ENCODE measurements at regions not wholly inside any gene's neighbourhood (a gene's known extent, or its start where the extent isn't known, plus 50 kb on each side); places are given as distances from the start of the nearest gene placed in this dataset.

DNA sequence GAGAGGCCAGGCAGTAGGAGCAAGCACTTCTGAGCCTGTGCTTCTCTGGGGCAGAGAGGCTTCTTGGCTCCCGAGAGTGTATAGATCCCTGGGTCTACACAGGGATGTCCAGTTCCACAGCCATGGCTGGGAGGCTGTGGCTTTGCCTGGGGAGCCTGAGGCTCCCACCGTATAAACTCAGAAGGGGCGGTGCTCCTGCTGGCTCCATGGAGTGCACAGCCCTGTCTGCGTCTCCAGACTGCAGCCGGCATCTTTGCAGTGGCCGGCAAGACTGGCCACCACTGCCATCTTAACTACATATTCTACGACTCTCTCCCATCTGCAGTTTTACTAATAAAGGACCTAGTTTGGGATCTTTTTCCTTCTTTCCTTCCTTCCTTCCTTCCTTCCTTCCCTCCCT lies 1253.8 kb downstream of the C4orf33 start:
- no peak overlapping the region for H3K27ac ChIP-seq (ENCODE audit: low read length)
- H3K36me3 ChIP-seq (replicated peaks; ENCODE audit: low read depth, low read length): no peaks in the 10 kb centered on the region
- H3K4me1 ChIP-seq (ENCODE audit: low read length): peaks cover 9% of the 10 kb centered on the region
- H4K20me1 ChIP-seq (ENCODE audit: insufficient read depth, low read length): no peaks in the 10 kb centered on the region
- TF ChIP-seq EZH2phosphoT487 (IDR thresholded peaks at IDR 0.05; ENCODE audit: low read depth): no peak
- TF ChIP-seq, protein P1, sequence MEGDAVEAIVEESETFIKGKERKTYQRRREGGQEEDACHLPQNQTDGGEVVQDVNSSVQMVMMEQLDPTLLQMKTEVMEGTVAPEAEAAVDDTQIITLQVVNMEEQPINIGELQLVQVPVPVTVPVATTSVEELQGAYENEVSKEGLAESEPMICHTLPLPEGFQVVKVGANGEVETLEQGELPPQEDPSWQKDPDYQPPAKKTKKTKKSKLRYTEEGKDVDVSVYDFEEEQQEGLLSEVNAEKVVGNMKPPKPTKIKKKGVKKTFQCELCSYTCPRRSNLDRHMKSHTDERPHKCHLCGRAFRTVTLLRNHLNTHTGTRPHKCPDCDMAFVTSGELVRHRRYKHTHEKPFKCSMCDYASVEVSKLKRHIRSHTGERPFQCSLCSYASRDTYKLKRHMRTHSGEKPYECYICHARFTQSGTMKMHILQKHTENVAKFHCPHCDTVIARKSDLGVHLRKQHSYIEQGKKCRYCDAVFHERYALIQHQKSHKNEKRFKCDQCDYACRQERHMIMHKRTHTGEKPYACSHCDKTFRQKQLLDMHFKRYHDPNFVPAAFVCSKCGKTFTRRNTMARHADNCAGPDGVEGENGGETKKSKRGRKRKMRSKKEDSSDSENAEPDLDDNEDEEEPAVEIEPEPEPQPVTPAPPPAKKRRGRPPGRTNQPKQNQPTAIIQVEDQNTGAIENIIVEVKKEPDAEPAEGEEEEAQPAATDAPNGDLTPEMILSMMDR (IDR thresholded peaks at IDR 0.05; ENCODE audit: low read depth, low read length): no peak
- H3K4me3 ChIP-seq (ENCODE audit: low read length): no peak overlapping the region
- no peaks in the 10 kb centered on the region for H3K27me3 ChIP-seq (ENCODE audit: low read depth, low read length)
- no peak overlapping the region for H3K9ac ChIP-seq (ENCODE audit: low read length)
- no peak overlapping the region for H2AFZ ChIP-seq (ENCODE audit: low read depth, low read length)
- no peaks in the 10 kb centered on the region for H3K79me2 ChIP-seq (ENCODE audit: low read length)
- no peaks in the 10 kb centered on the region for H3K9me3 ChIP-seq (ENCODE audit: insufficient read depth, low read length)
- no peak overlapping the region for H3K4me2 ChIP-seq (ENCODE audit: low read length)

DNA sequence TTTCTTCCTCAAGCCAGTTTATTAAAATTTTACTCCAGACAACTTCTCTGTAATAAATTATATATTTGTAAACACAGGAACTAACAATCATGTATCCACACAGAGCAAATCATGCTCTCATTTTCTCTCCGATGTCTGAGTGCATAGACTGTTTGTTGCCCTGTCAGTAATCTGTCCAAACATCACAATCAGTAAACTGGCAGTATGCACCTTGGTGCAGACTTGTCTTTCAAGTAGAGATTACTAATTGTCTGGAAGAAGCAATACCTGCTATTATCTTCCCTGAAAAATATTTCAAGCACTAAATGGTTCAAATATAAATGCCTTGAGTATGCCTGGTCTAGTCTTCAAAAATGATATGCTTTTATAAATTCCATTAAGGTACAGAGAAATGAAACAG lies 1260.9 kb downstream of the C4orf33 start:
- H3K79me2 ChIP-seq (ENCODE audit: low read length): no peaks in the 10 kb centered on the region
- no peaks in the 10 kb centered on the region for H3K9me3 ChIP-seq (ENCODE audit: insufficient read depth, low read length)
- TF ChIP-seq, protein P1 (IDR thresholded peaks at IDR 0.05; ENCODE audit: low read depth, low read length): no peak
- no peak for TF ChIP-seq EZH2phosphoT487 (IDR thresholded peaks at IDR 0.05; ENCODE audit: low read depth)
- H3K9ac ChIP-seq (ENCODE audit: low read length): no peak overlapping the region
- no peak overlapping the region for H3K4me3 ChIP-seq (ENCODE audit: low read length)
- no peaks in the 10 kb centered on the region for H3K27me3 ChIP-seq (ENCODE audit: low read depth, low read length)
- H3K4me1 ChIP-seq (ENCODE audit: low read length): peaks cover 17% of the 10 kb centered on the region
- H3K27ac ChIP-seq (ENCODE audit: low read length): no peak overlapping the region
- no peaks in the 10 kb centered on the region for H4K20me1 ChIP-seq (ENCODE audit: insufficient read depth, low read length)
- no peak overlapping the region for H2AFZ ChIP-seq (ENCODE audit: low read depth, low read length)
- H3K4me2 ChIP-seq (ENCODE audit: low read length): no peak overlapping the region
- no peaks in the 10 kb centered on the region for H3K36me3 ChIP-seq (replicated peaks; ENCODE audit: low read depth, low read length)

DNA sequence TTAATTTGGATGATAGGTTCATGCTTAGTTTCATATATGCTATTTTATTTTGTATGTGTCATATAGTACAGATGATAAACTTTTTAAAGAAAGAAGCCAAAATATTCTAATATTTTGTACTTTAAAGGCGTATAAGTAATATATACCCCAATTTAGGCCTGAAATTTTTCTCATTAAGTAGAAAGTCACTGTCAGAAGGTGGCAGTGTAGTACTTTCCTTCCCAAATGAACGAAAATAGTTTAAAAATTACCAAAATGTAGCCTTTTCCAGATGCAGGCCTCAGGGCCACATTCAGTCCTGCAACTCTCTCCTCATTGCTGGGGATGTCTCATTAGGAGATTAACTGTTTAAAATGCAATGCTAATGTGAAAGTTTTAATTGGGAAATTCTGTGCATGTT lies 1263.6 kb downstream of the C4orf33 start:
- Histone ChIP-seq H3K79me2 (ENCODE audit: low read length) (no peaks in the 10 kb centered on the region), H3K36me3 (replicated peaks; ENCODE audit: low read depth, low read length) (no peaks in the 10 kb centered on the region), H3K4me3 (ENCODE audit: low read length) (no peak overlapping the region), H3K27me3 (ENCODE audit: low read depth, low read length) (no peaks in the 10 kb centered on the region), H3K9ac (ENCODE audit: low read length) (no peak overlapping the region), H4K20me1 (ENCODE audit: insufficient read depth, low read length) (no peaks in the 10 kb centered on the region), H2AFZ (ENCODE audit: low read depth, low read length) (no peak overlapping the region; the same call in 1 of the 2 replicates), H3K9me3 (ENCODE audit: insufficient read depth, low read length) (no peaks in the 10 kb centered on the region), H3K4me1 (ENCODE audit: low read length) (peaks cover 20% of the 10 kb centered on the region), H3K27ac (ENCODE audit: low read length) (no peak overlapping the region), H3K4me2 (ENCODE audit: low read length) (no peak overlapping the region)
- TF ChIP-seq, protein P1 (IDR thresholded peaks at IDR 0.05; ENCODE audit: low read depth, low read length): peak; percentile 68
- TF ChIP-seq EZH2phosphoT487 (IDR thresholded peaks at IDR 0.05; ENCODE audit: low read depth): no peak

DNA sequence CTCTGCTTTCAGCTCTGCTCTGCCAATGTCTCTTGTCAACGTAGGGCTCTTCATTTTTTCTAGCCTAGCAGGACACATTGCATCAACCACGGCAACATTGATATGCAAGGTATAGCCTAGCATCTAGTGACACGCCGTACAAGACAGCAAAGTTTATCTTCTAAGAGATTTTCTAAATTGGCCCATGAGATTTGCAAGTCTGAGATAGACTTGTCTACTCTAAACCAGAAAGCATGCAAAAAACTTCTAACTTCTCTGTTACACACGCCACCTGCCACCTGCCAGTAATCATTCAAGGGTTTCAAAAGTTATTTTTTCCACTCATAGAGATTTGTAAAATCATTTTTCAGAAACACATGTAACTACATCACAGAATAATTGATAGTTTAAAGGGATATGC lies 1265.7 kb downstream of the C4orf33 start:
- no peak for TF ChIP-seq EZH2phosphoT487 (IDR thresholded peaks at IDR 0.05; ENCODE audit: low read depth)
- TF ChIP-seq, protein P1 (IDR thresholded peaks at IDR 0.05; ENCODE audit: low read depth, low read length): no peak
- Histone ChIP-seq H3K9ac (ENCODE audit: low read length) (no peak overlapping the region), H3K4me3 (ENCODE audit: low read length) (peak overlapping the region; percentile 11; the same call in 1 of the 2 replicates), H3K4me1 (ENCODE audit: low read length) (peaks cover 17% of the 10 kb centered on the region), H3K9me3 (ENCODE audit: insufficient read depth, low read length) (no peaks in the 10 kb centered on the region), H3K4me2 (ENCODE audit: low read length) (peak overlapping the region; percentile 54), H4K20me1 (ENCODE audit: insufficient read depth, low read length) (no peaks in the 10 kb centered on the region), H3K36me3 (replicated peaks; ENCODE audit: low read depth, low read length) (no peaks in the 10 kb centered on the region), H3K27ac (ENCODE audit: low read length) (peak overlapping the region; percentile 28; the same call in 1 of the 2 replicates), H3K79me2 (ENCODE audit: low read length) (no peaks in the 10 kb centered on the region), H3K27me3 (ENCODE audit: low read depth, low read length) (no peaks in the 10 kb centered on the region), H2AFZ (ENCODE audit: low read depth, low read length) (peak overlapping the region; percentile 56)

Measured in OCI-LY3 (cell line).